WTC11 (cell line): ENCODE measurements at regions not wholly inside any gene's neighbourhood (a gene's known extent, or its start where the extent isn't known, plus 50 kb on each side); places are given as distances from the start of the nearest gene placed in this dataset.
"Not testable (repeated sequence)": the region's sequence is repeated elsewhere in the genome, so short reads cannot be mapped to it uniquely, and the experiment has no call there.

Experiments
- ATAC-seq: fragments of 200-7000 bp; cut with Tn5 transposase; 2 replicates; pipeline ENCODE4 v1.10.0; 2021; ENCODE audit warnings: mild to moderate bottlenecking, moderate library complexity
- CTCF ChIA-PET: fragments of 300-600 bp; sonication (Branson Sonifier 250); formaldehyde crosslinking; loops from one replicate; lab custom pipeline; 2021; ENCODE audit warnings: antibody characterized with exemption; lab: Charles Lee
- POLR2A ChIA-PET: fragments of 350-600 bp; sonication (Branson Sonifier 250); formaldehyde crosslinking; loops from one replicate; lab custom pipeline; 2021; ENCODE audit warnings: antibody characterized with exemption; lab: Charles Lee
- DNase-seq: peaks from one replicate; pipeline ENCODE4 v3.0.0; 2021; ENCODE audit warnings: low spot score
- H3K27ac Mint-ChIP-seq: 2 replicates; pipeline ENCODE4 v1.8.0; 2021; ENCODE audit warnings: mixed read lengths
- H3K27me3 Mint-ChIP-seq: 2 replicates; pipeline ENCODE4 v1.8.0; 2021; ENCODE audit warnings: low read depth, mild to moderate bottlenecking, moderate library complexity, mixed read lengths
- H3K36me3 Mint-ChIP-seq: 2 replicates; pipeline ENCODE4 v1.8.0; 2021; ENCODE audit warnings: mixed read lengths
- H3K4me1 Mint-ChIP-seq: 2 replicates; pipeline ENCODE4 v1.8.0; 2022; ENCODE audit warnings: mixed read lengths
- H3K4me3 Mint-ChIP-seq: 2 replicates; pipeline ENCODE4 v1.8.0; 2021; ENCODE audit warnings: mild to moderate bottlenecking, moderate library complexity, mixed read lengths
- H3K9me3 Mint-ChIP-seq: 2 replicates; pipeline ENCODE4 v1.8.0; 2021; ENCODE audit warnings: mixed read lengths
- ETV6 ChIP-seq: sonication (generic); formaldehyde crosslinking; IDR thresholded peaks from 2 replicates; pipeline ENCODE4 v1.8.1; 2022; ENCODE audit warnings: mild to moderate bottlenecking, missing genetic modification reagents
- FOXP1 ChIP-seq: sonication (generic); formaldehyde crosslinking; IDR thresholded peaks from 2 replicates; pipeline ENCODE4 v1.8.0; 2022; ENCODE audit warnings: missing genetic modification reagents, mild to moderate bottlenecking, moderate library complexity, borderline replicate concordance
- GTF2I ChIP-seq: fragments of 250-450 bp; sonication (Bioruptor Pico); conservative IDR thresholded peaks from 2 replicates; pipeline ENCODE4 v1.4.0; 2021; ENCODE audit warnings: mild to moderate bottlenecking
- KAT7 ChIP-seq: sonication (generic); formaldehyde crosslinking; IDR thresholded peaks from 2 replicates; pipeline ENCODE4 v1.8.1; 2023; ENCODE audit warnings: missing genetic modification reagents, mild to moderate bottlenecking, borderline replicate concordance
- NFATC4 ChIP-seq: fragments of 250-450 bp; sonication (Bioruptor Pico); IDR thresholded peaks from 2 replicates; pipeline ENCODE4 v1.9.0; 2021; ENCODE audit warnings: mild to moderate bottlenecking
- NR3C1 ChIP-seq: sonication (generic); formaldehyde crosslinking; conservative IDR thresholded peaks from 2 replicates; pipeline ENCODE4 v1.8.1; 2023; ENCODE audit warnings: low read depth, mild to moderate bottlenecking, missing genetic modification reagents
- PRRX2 ChIP-seq: fragments of 250-450 bp; sonication (Bioruptor Pico); IDR thresholded peaks from 2 replicates; pipeline ENCODE4 v1.8.0; 2021; ENCODE audit warnings: mild to moderate bottlenecking
- SP1 ChIP-seq: sonication (generic); formaldehyde crosslinking; conservative IDR thresholded peaks from 2 replicates; pipeline ENCODE4 v1.8.1; 2022; ENCODE audit warnings: missing genetic modification reagents
- TCF7 ChIP-seq: sonication (generic); formaldehyde crosslinking; IDR thresholded peaks from 2 replicates; pipeline ENCODE4 v1.8.0; 2022; ENCODE audit warnings: mild to moderate bottlenecking, low read depth, missing genetic modification reagents, moderate library complexity
- TF ChIP-seq, protein P1 (sequence below): sonication (generic); formaldehyde crosslinking; IDR thresholded peaks from 2 replicates; pipeline ENCODE4 v1.8.0; 2022; ENCODE audit warnings: missing genetic modification reagents
- TF ChIP-seq, protein P2 (sequence below): fragments of 200-600 bp; IDR thresholded peaks from 2 replicates; pipeline ENCODE4 v1.8.0; 2022; ENCODE audit warnings: antibody characterized with exemption
- TF ChIP-seq, protein P3 (sequence below): sonication (generic); formaldehyde crosslinking; IDR thresholded peaks from 2 replicates; pipeline ENCODE4 v1.8.0; 2022; ENCODE audit warnings: mild to moderate bottlenecking, missing genetic modification reagents
- TF ChIP-seq, protein P4 (sequence below): sonication (generic); formaldehyde crosslinking; IDR thresholded peaks from 2 replicates; pipeline ENCODE4 v1.8.0; 2022; ENCODE audit warnings: mild to moderate bottlenecking, missing genetic modification reagents
- TF ChIP-seq, protein P5 (sequence below): sonication (generic); formaldehyde crosslinking; IDR thresholded peaks from 2 replicates; pipeline ENCODE4 v1.8.0; 2022; ENCODE audit warnings: mild to moderate bottlenecking, missing genetic modification reagents

DNA sequence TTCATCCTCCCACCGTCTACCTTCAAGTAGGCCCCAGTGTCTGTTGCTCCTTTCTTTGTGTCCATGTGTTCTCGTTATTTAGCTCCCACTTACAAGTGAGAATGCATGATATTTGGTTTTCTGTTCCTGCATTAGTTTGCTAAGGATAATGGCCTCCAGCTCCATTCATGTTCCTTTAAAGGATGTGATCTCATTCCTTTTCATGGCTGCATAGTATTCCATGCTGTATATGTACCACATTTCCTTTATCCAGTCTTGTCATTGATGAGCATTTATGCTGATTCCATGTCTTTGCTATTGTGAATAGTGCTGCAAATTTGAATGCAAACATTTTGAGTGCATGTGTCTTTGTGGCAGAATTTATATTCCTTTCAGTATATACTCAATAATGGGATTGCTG is 259.6 kb upstream of the PELI2 start:
- H3K36me3 Mint-ChIP-seq, result peaks cover 48% of the 10 kb centered on the region
- POLR2A ChIA-PET, result no interaction called here
- no peaks in the 10 kb centered on the region for H3K4me1 Mint-ChIP-seq
- CTCF ChIA-PET, result no interaction called here
- peaks cover 54% of the 10 kb centered on the region for H3K9me3 Mint-ChIP-seq
- peaks cover 3% of the 10 kb centered on the region; the same call in 1 of the 2 replicates for H3K27me3 Mint-ChIP-seq
- ATAC-seq, result no peak
- H3K27ac Mint-ChIP-seq, result no peak overlapping the region
- no peak for TF ChIP-seq NR3C1 (CRISPR knock-in tag)
- 0 out of 2 replicates have a peak, but pooled peaks have one; percentile 21 for TF ChIP-seq GTF2I (CRISPR knock-in tag)
- TF ChIP-seq, protein P1, sequence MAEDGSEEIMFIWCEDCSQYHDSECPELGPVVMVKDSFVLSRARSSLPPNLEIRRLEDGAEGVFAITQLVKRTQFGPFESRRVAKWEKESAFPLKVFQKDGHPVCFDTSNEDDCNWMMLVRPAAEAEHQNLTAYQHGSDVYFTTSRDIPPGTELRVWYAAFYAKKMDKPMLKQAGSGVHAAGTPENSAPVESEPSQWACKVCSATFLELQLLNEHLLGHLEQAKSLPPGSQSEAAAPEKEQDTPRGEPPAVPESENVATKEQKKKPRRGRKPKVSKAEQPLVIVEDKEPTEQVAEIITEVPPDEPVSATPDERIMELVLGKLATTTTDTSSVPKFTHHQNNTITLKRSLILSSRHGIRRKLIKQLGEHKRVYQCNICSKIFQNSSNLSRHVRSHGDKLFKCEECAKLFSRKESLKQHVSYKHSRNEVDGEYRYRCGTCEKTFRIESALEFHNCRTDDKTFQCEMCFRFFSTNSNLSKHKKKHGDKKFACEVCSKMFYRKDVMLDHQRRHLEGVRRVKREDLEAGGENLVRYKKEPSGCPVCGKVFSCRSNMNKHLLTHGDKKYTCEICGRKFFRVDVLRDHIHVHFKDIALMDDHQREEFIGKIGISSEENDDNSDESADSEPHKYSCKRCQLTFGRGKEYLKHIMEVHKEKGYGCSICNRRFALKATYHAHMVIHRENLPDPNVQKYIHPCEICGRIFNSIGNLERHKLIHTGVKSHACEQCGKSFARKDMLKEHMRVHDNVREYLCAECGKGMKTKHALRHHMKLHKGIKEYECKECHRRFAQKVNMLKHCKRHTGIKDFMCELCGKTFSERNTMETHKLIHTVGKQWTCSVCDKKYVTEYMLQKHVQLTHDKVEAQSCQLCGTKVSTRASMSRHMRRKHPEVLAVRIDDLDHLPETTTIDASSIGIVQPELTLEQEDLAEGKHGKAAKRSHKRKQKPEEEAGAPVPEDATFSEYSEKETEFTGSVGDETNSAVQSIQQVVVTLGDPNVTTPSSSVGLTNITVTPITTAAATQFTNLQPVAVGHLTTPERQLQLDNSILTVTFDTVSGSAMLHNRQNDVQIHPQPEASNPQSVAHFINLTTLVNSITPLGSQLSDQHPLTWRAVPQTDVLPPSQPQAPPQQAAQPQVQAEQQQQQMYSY, result no peak
- no peak for TF ChIP-seq NFATC4
- TF ChIP-seq KAT7 (CRISPR knock-in tag), result no peak
- DNase-seq, result no peak
- H3K4me3 Mint-ChIP-seq, result no peak overlapping the region

DNA sequence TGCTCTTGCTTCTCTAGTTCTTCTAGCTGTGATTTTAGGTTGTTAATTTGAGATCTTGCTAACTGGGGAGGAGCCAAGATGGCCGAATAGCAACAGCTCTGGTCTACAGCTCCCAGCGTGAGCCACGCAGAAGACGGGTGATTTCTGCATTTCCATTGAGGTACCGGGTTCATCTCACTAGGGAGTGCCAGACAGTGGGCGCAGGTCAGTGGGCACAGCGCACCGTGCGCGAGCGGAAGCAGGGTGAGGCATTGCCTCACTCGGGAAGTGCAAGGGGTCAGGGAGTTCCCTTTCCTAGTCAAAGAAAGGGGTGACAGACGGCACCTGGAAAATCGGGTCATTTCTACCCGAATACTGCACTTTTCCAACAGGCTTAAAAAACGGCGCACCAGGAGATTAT is 256.6 kb upstream of the PELI2 start:
- Mint-ChIP-seq H3K36me3 (peaks cover 61% of the 10 kb centered on the region), H3K9me3 (peaks cover 66% of the 10 kb centered on the region)
- CTCF ChIA-PET, H3K4me3 Mint-ChIP-seq, ATAC-seq, H3K27ac Mint-ChIP-seq, H3K4me1 Mint-ChIP-seq, POLR2A ChIA-PET, DNase-seq, H3K27me3 Mint-ChIP-seq: not testable (repeated sequence)

DNA sequence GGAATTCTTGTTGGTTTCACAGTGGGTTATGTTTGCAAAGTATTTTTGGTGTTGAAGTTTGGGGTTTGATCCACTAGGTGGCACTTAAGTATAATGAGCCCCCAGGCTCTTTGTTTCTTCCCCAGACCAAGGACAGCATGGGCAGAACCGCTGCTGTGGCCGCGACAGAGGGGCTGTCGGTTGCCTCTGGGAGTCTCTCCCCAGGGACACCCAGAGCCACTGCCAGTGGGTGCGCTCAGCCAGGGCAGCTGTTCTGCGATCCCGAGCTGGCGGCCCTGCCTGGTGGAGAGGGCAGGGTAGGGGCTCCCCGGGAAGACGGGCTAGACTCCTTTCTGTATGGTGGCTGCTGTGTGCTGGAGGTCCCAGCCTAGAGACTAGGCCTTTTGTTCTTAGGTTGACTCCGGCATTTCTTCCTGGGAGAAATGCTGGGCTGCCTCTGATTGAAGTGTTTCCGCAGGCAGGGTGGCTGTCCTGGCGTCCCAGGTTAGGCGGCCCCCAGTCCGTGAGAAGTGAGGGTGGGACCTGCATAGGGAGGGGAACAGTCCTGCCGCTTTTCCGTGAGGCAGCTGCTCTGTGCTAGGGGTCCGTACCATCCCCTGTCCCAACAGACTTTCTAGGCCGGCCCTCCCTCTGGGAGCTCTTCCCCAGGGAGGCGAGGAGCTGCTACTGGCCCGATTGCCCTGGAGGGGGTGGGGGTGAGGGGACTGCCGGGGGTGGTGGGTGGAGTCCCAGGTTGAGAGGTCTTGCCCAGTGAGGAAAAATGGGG is 253.1 kb upstream of the PELI2 start:
- DNase-seq (peak; percentile 64), ATAC-seq (peak; percentile 92)
- no peaks in the 10 kb centered on the region for H3K4me1 Mint-ChIP-seq
- ChIA-PET CTCF (interaction anchor here (0.6 to 2.4 kb wide), 4 partner anchors 22 to 610 kb away, joined by 3 to 9 read pairs (median 4); no protein-coding TSS in a partner anchor), POLR2A (no interaction called here)
- H3K36me3 Mint-ChIP-seq, result peaks cover 43% of the 10 kb centered on the region
- no peak overlapping the region for H3K27ac Mint-ChIP-seq
- TF ChIP-seq TCF7 (CRISPR knock-in tag), result no peak
- peak; percentile 26; the same call in 1 of the 2 replicates for TF ChIP-seq ETV6 (CRISPR knock-in tag)
- TF ChIP-seq, protein P2, sequence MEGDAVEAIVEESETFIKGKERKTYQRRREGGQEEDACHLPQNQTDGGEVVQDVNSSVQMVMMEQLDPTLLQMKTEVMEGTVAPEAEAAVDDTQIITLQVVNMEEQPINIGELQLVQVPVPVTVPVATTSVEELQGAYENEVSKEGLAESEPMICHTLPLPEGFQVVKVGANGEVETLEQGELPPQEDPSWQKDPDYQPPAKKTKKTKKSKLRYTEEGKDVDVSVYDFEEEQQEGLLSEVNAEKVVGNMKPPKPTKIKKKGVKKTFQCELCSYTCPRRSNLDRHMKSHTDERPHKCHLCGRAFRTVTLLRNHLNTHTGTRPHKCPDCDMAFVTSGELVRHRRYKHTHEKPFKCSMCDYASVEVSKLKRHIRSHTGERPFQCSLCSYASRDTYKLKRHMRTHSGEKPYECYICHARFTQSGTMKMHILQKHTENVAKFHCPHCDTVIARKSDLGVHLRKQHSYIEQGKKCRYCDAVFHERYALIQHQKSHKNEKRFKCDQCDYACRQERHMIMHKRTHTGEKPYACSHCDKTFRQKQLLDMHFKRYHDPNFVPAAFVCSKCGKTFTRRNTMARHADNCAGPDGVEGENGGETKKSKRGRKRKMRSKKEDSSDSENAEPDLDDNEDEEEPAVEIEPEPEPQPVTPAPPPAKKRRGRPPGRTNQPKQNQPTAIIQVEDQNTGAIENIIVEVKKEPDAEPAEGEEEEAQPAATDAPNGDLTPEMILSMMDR, result peak; percentile 64
- no peak overlapping the region for H3K4me3 Mint-ChIP-seq
- H3K9me3 Mint-ChIP-seq, result peaks cover 41% of the 10 kb centered on the region
- no peaks in the 10 kb centered on the region; the same call in 1 of the 2 replicates for H3K27me3 Mint-ChIP-seq

DNA sequence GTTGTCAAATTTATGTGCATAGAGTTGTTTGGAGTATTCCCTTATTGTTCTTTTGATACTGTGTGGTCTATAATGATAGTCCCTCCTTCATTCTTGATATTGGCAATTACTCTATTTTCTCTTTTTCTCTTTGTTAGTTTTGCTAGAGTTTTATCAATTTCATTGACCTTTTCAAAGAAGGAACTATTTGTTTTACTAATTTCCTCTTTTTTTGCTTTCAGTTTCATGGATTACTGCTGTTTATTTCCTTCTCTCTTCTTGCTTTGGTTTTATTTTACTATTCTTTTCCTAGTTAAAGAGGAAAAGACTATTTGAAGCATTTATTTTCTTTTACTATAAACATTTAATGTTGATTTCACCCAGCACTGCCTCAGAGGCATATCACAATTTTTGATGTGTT is 250.9 kb upstream of the PELI2 start:
- Mint-ChIP-seq H3K4me1 (no peaks in the 10 kb centered on the region), H3K36me3 (peaks cover 24% of the 10 kb centered on the region), H3K9me3 (peaks cover 23% of the 10 kb centered on the region), H3K27me3 (no peaks in the 10 kb centered on the region; the same call in 1 of the 2 replicates), H3K4me3 (no peak overlapping the region), H3K27ac (no peak overlapping the region)
- TF ChIP-seq, protein P3, sequence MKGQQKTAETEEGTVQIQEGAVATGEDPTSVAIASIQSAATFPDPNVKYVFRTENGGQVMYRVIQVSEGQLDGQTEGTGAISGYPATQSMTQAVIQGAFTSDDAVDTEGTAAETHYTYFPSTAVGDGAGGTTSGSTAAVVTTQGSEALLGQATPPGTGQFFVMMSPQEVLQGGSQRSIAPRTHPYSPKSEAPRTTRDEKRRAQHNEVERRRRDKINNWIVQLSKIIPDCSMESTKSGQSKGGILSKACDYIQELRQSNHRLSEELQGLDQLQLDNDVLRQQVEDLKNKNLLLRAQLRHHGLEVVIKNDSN (CRISPR knock-in tag), result no peak
- TF ChIP-seq, protein P4, sequence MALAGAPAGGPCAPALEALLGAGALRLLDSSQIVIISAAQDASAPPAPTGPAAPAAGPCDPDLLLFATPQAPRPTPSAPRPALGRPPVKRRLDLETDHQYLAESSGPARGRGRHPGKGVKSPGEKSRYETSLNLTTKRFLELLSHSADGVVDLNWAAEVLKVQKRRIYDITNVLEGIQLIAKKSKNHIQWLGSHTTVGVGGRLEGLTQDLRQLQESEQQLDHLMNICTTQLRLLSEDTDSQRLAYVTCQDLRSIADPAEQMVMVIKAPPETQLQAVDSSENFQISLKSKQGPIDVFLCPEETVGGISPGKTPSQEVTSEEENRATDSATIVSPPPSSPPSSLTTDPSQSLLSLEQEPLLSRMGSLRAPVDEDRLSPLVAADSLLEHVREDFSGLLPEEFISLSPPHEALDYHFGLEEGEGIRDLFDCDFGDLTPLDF (CRISPR knock-in tag), result no peak
- TF ChIP-seq PRRX2 (CRISPR knock-in tag) (no peak), SP1 (CRISPR knock-in tag) (no peak), NR3C1 (CRISPR knock-in tag) (no peak), FOXP1 (no peak)
- TF ChIP-seq, protein P5, sequence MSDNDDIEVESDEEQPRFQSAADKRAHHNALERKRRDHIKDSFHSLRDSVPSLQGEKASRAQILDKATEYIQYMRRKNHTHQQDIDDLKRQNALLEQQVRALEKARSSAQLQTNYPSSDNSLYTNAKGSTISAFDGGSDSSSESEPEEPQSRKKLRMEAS, result no peak
- POLR2A ChIA-PET, result no interaction called here
- DNase-seq (no peak), ATAC-seq (no peak)
- CTCF ChIA-PET, result interaction anchor here (2.4 kb wide), 1 partner anchor 607 kb away, joined by 9 read pairs; no protein-coding TSS in a partner anchor
